HG03469 (cell line): ENCODE measurements at regions not wholly inside any gene's neighbourhood (a gene's known extent, or its start where the extent isn't known, plus 50 kb on each side); places are given as distances from the start of the nearest gene placed in this dataset.
"Not testable (repeated sequence)": the region's sequence is repeated elsewhere in the genome, so short reads cannot be mapped to it uniquely, and the experiment has no call there.

Experiments
- ATAC-seq: cut with Tn5 transposase; IDR thresholded peaks from one replicate; pipeline ENCODE4 v1.9.1; 2021; ENCODE audit warnings: mild to moderate bottlenecking, moderate library complexity, moderate number of reproducible peaks; ENCODE audit not compliant: unreplicated experiment

DNA sequence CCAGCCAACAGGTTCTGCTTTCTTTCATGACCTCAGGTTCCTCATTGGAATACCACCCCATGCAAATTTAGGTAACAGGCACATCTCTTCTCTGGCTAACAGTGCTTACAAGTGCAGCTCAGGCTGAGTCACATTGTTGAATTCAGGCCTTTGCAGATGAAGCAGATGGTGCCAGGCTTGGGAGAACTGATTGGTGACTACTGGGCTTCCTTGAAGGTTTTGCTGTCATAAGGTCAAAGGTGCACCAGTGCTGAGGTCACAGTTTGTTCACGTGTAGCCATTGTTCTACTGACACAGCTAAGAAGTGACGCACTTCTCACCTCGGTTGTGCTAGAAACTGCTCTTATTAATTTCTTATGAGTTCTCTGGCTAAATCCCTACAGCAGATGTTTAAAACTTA is 128.6 kb upstream of the BMPER start:
- no peak for ATAC-seq

- ATAC-seq, result no peak
These were observed 127.1 kb upstream of the BMPER start for GRCh38 chr7:33778195-33778594.

GRCh38 chr7:33779216-33779615 is 126.1 kb upstream of the BMPER start:
- no peak for ATAC-seq

DNA sequence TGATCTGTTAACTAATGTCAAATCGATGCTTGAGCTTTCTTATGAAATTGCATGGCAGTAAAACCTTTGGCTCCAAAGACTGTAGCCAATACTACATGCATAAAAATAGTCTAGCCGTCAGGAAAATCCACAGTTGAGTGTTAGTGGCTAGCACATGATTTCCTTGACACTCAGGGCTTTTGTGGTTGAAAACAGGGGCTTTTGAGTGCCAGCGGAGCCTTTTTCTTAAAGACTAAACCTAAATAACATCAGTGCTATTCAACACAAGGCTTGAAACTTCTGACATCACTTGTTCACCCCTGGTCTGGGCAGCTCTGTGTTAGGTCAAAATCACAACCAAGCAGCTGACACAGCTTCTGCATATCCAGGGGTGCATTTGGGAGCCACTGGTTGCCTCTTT is 124.2 kb upstream of the BMPER start:
- no peak for ATAC-seq

GRCh38 chr7:33781796-33782195 is 123.5 kb upstream of the BMPER start:
- ATAC-seq, result no peak

GRCh38 chr7:33784000-33784399 is 121.3 kb upstream of the BMPER start:
- ATAC-seq, result no peak

GRCh38 chr7:33788531-33788930 is 116.8 kb upstream of the BMPER start:
- no peak for ATAC-seq

GRCh38 chr7:33789871-33790630 is 115.3 kb upstream of the BMPER start:
- ATAC-seq, result no peak

DNA sequence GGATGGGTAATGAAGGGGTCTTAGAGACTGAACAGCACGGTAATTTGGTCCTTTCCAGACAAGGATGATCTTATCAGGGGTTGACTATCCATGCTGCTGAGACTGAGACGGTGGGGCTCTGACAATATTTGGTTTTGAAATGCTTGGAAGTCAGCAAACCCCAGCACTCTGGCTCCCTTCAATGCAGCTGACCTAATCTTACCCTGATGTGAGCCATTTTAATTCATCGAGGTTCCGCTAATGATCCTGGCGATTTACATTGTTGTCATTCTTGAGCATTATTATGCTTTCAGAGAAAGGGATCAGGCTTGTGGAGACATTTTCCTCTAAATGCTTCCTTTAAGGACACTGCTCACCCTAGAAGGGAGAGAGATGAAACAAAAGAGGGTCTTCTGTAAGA is 114.6 kb upstream of the BMPER start:
- ATAC-seq, result no peak

- ATAC-seq, result no peak
These were observed 113.3 kb upstream of the BMPER start for GRCh38 chr7:33792041-33792440.

DNA sequence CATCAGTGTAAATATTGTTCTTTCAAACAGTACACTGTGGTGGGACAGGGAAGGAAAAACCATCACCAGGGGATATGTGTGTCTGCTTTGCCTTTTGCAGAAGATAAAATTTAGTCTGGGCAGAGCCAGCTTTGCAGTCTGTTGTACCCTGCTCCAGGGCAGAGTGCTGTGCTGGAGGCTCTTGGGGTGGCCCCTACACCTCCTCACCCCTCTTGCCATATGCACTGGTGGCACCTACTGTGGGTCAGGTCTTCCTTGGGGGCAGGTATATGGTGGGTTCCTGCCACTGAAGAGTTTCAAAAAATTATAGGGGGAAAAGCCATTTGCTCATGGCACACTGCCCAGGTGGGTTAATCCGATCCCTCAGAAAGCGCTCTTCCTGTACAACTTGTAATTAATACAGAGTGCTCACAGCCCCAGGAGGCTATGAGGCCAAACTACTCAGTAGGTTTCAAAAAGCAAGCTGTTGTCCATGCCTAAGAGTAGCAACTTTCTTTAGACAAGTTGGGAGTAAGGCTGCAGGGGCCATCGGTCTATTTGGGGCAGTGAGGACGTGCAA is 112.7 kb upstream of the BMPER start:
- ATAC-seq, result no peak

- ATAC-seq, result no peak
These were observed 111.7 kb upstream of the BMPER start for GRCh38 chr7:33793616-33794015.

DNA sequence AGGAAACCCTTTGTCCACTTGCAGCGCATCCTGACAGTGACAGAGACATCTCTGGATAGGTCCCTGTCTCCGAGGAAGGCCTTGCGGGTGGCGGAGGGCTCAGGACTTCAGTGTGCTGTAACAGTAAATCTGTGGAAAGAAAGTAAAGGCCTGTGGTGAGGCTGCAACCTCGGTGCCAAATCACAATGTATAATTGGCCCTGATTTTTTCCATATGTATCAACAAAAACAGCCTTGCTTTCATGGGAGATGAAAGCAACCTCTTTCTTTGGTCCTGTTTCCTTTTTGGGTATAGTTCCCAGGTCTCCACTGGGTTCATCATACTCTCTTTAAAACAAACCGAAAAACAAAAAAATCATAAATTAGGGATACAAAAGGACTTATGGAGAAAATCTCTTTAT is 110.9 kb upstream of the BMPER start:
- no peak for ATAC-seq

- no peak for ATAC-seq
These were observed 110.4 kb upstream of the BMPER start for GRCh38 chr7:33794959-33795358.

GRCh38 chr7:33796538-33796937 is 108.8 kb upstream of the BMPER start:
- ATAC-seq, result no peak

DNA sequence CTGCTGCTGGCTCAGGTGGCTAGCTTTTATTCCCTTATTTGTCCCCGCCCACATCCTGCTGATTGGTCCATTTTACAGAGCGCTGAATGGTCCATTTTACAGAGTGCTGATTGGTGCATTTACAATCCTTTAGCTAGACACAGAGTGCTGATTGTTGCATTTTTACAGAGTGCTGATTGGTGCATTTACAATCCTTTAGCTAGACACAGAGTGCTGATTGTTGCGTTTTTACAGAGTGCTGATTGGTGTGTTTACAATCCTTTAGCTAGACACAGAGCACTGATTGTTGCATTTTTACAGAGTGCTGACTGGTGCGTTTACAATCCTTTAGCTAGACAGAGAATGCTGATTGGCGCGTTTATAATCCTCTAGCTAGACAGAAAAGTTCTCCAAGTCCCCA is 107.8 kb upstream of the BMPER start:
- ATAC-seq, result not testable (repeated sequence)

- no peak for ATAC-seq
These were observed 106.5 kb upstream of the BMPER start for GRCh38 chr7:33798686-33799325.

DNA sequence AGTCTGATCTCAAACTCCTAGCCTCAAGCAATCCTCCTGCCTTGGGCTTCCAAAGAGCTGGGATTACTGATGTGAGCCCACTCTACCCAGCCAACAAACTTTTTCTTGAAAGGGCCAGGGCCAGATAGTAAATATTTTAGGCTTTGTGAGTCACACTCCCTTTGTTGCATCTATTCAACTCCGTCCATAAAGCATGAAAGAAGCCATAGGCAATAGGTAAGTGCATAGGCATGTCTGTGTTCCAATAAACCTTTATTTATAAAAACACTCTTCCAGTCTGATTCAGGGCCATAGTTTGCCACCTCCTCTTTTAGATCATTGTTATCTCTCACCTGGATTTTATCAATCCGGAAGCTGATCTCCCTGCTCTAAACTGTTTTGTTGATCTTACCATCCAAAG is 105.6 kb upstream of the BMPER start:
- no peak for ATAC-seq

DNA sequence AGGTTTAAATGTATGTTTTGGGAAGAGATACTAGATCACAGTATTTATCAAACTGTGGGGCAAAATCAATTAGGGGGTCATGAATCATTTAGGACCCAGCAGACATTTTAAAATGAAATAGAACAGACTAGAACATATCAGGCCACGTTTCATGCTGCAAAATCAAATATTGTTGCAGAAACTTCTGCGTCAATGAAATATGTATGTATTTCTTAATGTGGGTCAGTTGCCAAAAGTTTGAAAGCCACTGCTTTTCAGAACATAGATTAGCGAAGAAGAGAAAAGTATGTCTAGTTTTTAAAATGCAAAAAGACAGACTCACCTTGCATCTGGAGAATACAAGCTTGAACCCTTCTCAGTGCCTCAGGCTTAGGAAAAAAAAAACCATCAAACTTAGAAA is 102.7 kb upstream of the BMPER start:
- ATAC-seq, result no peak

GRCh38 chr7:33804140-33804660 is 101.1 kb upstream of the BMPER start:
- no peak for ATAC-seq

DNA sequence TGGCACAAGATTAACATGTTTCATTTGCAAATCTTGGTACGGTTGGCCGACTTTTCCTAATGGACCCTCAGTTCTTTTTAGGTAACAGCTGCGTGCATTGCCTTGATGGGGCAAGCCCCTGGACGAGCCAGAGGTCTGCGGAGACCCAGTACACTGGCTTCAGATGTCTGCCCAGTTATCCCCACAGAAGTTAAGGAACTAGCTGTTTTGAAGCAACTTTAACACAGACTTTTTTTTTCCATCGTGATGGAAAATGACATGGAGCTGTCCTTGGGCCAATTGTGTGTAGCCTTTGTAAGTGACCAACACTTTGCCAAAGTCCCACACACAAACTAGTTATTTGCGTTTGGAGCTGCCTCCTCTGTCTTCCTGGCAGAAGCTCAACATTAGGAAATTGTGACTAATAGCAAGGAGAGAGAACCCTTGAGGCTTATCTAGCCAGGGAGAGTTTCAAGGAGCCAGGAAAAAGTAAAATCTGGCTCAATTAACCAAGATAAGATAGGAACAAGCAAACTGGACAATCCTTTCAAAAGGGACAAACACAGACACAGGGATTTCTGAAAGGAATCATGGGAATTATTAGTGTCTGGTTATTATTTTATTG is 99.6 kb upstream of the BMPER start:
- no peak for ATAC-seq
